ENCODE measurements at regions not wholly inside any gene's neighbourhood (a gene's known extent, or its start where the extent isn't known, plus 50 kb on each side); places are given as distances from the start of the nearest gene placed in this dataset.

DNA sequence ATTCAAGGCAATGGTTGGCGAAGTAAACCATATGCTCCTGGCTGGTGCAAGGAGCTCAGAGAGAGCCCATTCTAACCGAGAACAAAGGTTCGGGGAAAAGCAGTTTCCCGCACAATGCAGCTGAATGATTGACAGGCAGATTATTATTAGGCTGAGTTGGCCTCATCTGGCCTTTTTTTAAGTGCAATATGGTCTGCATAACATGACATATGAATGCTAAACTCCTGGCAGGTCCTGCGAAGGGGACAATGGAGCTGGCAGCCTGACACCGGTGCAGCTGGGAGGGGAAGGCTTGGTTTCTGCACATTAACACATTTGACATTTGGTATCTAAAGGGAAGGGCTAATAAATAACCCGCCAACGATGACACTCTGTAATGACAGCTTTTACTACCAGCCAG is 92.0 kb downstream of the MIS18A start:
- TF ChIP-seq FOXS1 (CRISPR knock-in tag; IDR thresholded peaks at IDR 0.05), result no peak
- TF ChIP-seq ESRRA (IDR thresholded peaks at IDR 0.05; ENCODE audit: borderline replicate concordance, low read length), result no peak
- TF ChIP-seq TFCP2L1 (CRISPR knock-in tag; IDR thresholded peaks at IDR 0.05), result no peak
- no peak for TF ChIP-seq ZFP36 (IDR thresholded peaks at IDR 0.05; ENCODE audit: borderline replicate concordance, partially characterized antibody)
- no peak for TF ChIP-seq CBX8 (IDR thresholded peaks at IDR 0.05)
- no peak for TF ChIP-seq ZC3H11A (IDR thresholded peaks at IDR 0.05)
- CTCF ChIA-PET, result interaction anchor here (2.8 kb wide), 1 partner anchor 11 kb away, joined by 9 read pairs; no protein-coding TSS in a partner anchor
- no peaks in the 10 kb centered on the region for H3K4me1 ChIP-seq
- ATAC-seq (no peak), DNase-seq (ENCODE audit: low read depth in 1 of 2, low spot score in 1 of 2) (no peak), FAIRE-seq (no peak)
- no peak overlapping the region for H3K27ac ChIP-seq
- H3K4me3 ChIP-seq, result no peak overlapping the region
- no peaks in the 10 kb centered on the region for H3K9me3 ChIP-seq
- POLR2A ChIA-PET, result no interaction called here
- WGBS (ENCODE audit: missing lambda C conversion rate), result 7% methylated on average over 8 of the region's 8 CpGs
- H3K4me2 ChIP-seq, result no peak overlapping the region

DNA sequence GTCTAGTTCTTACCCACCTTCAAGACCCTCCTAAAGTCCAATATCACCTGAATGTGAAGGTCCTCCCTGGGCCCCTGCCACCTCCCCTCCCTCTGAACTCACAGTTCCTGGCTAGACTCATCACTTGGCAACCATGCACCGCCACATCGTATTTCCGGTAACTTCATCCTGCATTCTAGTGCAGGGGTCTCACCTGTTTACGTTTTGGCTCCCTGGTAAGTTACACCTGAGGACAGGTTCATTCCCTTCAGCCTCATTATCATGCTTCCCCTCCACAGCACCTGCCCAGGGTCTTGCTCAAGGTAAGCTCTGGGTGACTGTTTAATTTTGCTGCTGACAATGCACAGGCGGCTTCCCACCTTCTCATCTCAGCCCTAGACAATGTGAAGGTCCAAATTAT is 93.1 kb downstream of the MIS18A start:
- no peak for ATAC-seq
- POLR2A ChIA-PET, result no interaction called here

DNA sequence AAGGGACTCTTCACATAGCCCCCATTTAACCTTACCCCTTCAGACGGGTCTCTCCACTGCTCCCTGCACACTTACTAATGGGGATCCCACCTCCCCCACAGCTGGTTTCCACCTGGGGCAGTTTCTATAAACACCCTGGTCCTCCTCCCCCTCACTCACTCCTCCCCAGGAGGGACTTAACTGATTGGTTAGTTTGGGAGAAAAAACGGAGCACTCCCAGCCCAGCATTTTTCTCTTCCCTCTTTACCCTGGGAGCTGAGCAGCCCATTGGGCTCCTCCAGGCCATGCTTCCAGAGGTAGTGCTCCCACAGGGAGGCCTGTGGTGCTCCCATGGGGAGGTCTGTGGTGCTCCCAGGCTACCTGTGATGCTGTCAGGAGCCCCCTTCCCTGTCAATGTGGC is 93.7 kb downstream of the MIS18A start:
- Histone ChIP-seq H3K9me3 (no peaks in the 10 kb centered on the region), H3K4me2 (no peak overlapping the region), H3K27ac (no peak overlapping the region), H3K4me1 (no peaks in the 10 kb centered on the region), H3K4me3 (no peak overlapping the region)
- WGBS (ENCODE audit: missing lambda C conversion rate), result 0% methylated on average over 2 of the region's 2 CpGs
- CTCF ChIA-PET, result interaction anchor here (2.8 kb wide), 1 partner anchor 10 kb away, joined by 9 read pairs; no protein-coding TSS in a partner anchor
- ATAC-seq, result no peak
- DNase-seq (ENCODE audit: low read depth in 1 of 2, low spot score in 1 of 2), result no peak
- TF ChIP-seq RNF2 (IDR thresholded peaks at IDR 0.05; ENCODE audit: borderline replicate concordance, low read depth), result no peak
- TF ChIP-seq, protein P1, sequence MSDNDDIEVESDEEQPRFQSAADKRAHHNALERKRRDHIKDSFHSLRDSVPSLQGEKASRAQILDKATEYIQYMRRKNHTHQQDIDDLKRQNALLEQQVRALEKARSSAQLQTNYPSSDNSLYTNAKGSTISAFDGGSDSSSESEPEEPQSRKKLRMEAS (IDR thresholded peaks at IDR 0.05), result no peak
- no peak for TF ChIP-seq NFE2L2 (conservative IDR thresholded peaks at IDR 0.05; ENCODE audit: low read length)
- TF ChIP-seq, protein P2, sequence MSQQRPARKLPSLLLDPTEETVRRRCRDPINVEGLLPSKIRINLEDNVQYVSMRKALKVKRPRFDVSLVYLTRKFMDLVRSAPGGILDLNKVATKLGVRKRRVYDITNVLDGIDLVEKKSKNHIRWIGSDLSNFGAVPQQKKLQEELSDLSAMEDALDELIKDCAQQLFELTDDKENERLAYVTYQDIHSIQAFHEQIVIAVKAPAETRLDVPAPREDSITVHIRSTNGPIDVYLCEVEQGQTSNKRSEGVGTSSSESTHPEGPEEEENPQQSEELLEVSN (IDR thresholded peaks at IDR 0.05; ENCODE audit: borderline replicate concordance, low read depth), result no peak
- TF ChIP-seq MAZ (IDR thresholded peaks at IDR 0.05; ENCODE audit: borderline replicate concordance, low read depth, low read length), result no peak
- TF ChIP-seq BHLHE40 (IDR thresholded peaks at IDR 0.05; ENCODE audit: low read depth, low read length), result no peak
- TF ChIP-seq EP300 (IDR thresholded peaks at IDR 0.05), result no peak
- TF ChIP-seq, protein P3, sequence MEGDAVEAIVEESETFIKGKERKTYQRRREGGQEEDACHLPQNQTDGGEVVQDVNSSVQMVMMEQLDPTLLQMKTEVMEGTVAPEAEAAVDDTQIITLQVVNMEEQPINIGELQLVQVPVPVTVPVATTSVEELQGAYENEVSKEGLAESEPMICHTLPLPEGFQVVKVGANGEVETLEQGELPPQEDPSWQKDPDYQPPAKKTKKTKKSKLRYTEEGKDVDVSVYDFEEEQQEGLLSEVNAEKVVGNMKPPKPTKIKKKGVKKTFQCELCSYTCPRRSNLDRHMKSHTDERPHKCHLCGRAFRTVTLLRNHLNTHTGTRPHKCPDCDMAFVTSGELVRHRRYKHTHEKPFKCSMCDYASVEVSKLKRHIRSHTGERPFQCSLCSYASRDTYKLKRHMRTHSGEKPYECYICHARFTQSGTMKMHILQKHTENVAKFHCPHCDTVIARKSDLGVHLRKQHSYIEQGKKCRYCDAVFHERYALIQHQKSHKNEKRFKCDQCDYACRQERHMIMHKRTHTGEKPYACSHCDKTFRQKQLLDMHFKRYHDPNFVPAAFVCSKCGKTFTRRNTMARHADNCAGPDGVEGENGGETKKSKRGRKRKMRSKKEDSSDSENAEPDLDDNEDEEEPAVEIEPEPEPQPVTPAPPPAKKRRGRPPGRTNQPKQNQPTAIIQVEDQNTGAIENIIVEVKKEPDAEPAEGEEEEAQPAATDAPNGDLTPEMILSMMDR (IDR thresholded peaks at IDR 0.05), result no peak
- TF ChIP-seq RFX5 (IDR thresholded peaks at IDR 0.05), result no peak
- TF ChIP-seq ZSCAN20 (CRISPR knock-in tag; IDR thresholded peaks at IDR 0.05), result no peak
- FAIRE-seq, result no peak
- POLR2A ChIA-PET, result no interaction called here

More for the DNA sequence above, 93.1 kb downstream of the MIS18A start:
- H3K4me3 ChIP-seq, result no peak overlapping the region
- H3K9me3 ChIP-seq, result no peaks in the 10 kb centered on the region
- H3K4me2 ChIP-seq, result no peak overlapping the region
- CTCF ChIA-PET, result interaction anchor here (2.8 kb wide), 1 partner anchor 10 kb away, joined by 9 read pairs; no protein-coding TSS in a partner anchor
- TF ChIP-seq RFX5 (IDR thresholded peaks at IDR 0.05) (no peak), PHF8 (IDR thresholded peaks at IDR 0.05; ENCODE audit: borderline replicate concordance, low read depth) (no peak), CEBPB (IDR thresholded peaks at IDR 0.05) (no peak), ESRRA (IDR thresholded peaks at IDR 0.05; ENCODE audit: borderline replicate concordance, low read length) (no peak), NR3C1 (IDR thresholded peaks at IDR 0.05) (no peak), POLR2AphosphoS2 (conservative IDR thresholded peaks at IDR 0.05; ENCODE audit: low read length) (no peak), RCOR1 (IDR thresholded peaks at IDR 0.05; ENCODE audit: low read depth, low read length) (no peak), NFE2L2 (conservative IDR thresholded peaks at IDR 0.05; ENCODE audit: low read length) (no peak), HOXB5 (CRISPR knock-in tag; IDR thresholded peaks at IDR 0.05) (no peak), TP53 (CRISPR knock-in tag; IDR thresholded peaks at IDR 0.05) (no peak), GATA3 (IDR thresholded peaks at IDR 0.05; ENCODE audit: borderline replicate concordance) (no peak), POLR2A (IDR thresholded peaks at IDR 0.05; ENCODE audit: low read length) (no peak), CBX2 (IDR thresholded peaks at IDR 0.05; ENCODE audit: borderline replicate concordance, low read depth) (no peak), KDM1A (IDR thresholded peaks at IDR 0.05; ENCODE audit: low read depth) (no peak), ZSCAN20 (CRISPR knock-in tag; IDR thresholded peaks at IDR 0.05) (no peak), MYC (IDR thresholded peaks at IDR 0.05; ENCODE audit: borderline replicate concordance, low read length) (no peak), FOSB (CRISPR knock-in tag; IDR thresholded peaks at IDR 0.05) (no peak)
- TF ChIP-seq, protein P4, sequence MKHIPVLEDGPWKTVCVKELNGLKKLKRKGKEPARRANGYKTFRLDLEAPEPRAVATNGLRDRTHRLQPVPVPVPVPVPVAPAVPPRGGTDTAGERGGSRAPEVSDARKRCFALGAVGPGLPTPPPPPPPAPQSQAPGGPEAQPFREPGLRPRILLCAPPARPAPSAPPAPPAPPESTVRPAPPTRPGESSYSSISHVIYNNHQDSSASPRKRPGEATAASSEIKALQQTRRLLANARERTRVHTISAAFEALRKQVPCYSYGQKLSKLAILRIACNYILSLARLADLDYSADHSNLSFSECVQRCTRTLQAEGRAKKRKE (CRISPR knock-in tag; IDR thresholded peaks at IDR 0.05; ENCODE audit: low read depth), result no peak
- TF ChIP-seq, protein P2 (IDR thresholded peaks at IDR 0.05; ENCODE audit: borderline replicate concordance, low read depth), result no peak
- TF ChIP-seq, protein P5, sequence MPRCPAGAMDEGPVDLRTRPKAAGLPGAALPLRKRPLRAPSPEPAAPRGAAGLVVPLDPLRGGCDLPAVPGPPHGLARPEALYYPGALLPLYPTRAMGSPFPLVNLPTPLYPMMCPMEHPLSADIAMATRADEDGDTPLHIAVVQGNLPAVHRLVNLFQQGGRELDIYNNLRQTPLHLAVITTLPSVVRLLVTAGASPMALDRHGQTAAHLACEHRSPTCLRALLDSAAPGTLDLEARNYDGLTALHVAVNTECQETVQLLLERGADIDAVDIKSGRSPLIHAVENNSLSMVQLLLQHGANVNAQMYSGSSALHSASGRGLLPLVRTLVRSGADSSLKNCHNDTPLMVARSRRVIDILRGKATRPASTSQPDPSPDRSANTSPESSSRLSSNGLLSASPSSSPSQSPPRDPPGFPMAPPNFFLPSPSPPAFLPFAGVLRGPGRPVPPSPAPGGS (IDR thresholded peaks at IDR 0.05), result no peak
- no peak for DNase-seq (ENCODE audit: low read depth in 1 of 2, low spot score in 1 of 2)
- WGBS (ENCODE audit: missing lambda C conversion rate), result 34% methylated on average over 5 of the region's 5 CpGs
- no peak overlapping the region for H3K27ac ChIP-seq
- FAIRE-seq, result no peak
- no peaks in the 10 kb centered on the region for H3K4me1 ChIP-seq

Measured in A549 (cell line).